ENCODE measurements at regions not wholly inside any gene's neighbourhood (a gene's known extent, or its start where the extent isn't known, plus 50 kb on each side); places are given as distances from the start of the nearest gene placed in this dataset.

- Histone ChIP-seq H3K4me1 (ENCODE audit: control insufficient read depth in 1 of 2, low read depth in 2 of 2) (no peaks in the 10 kb centered on the region), H3K36me3 (no peaks in the 10 kb centered on the region), H3K27ac (no peak overlapping the region), H3K9me3 (no peaks in the 10 kb centered on the region), H3K27me3 (replicated peaks; ENCODE audit: insufficient read depth) (no peaks in the 10 kb centered on the region), H3K4me3 (no peak overlapping the region)
- no peak for TF ChIP-seq CTCF (IDR thresholded peaks at IDR 0.05)
- DNase-seq (ENCODE audit: low spot score) (no peak), ATAC-seq (ENCODE audit: insufficient number of reproducible peaks, low FRiP score, low read depth) (no peak)
Measured at GRCh38 chr13:64311112-64311511, 2895.5 kb upstream of the PCDH20 start.

DNA sequence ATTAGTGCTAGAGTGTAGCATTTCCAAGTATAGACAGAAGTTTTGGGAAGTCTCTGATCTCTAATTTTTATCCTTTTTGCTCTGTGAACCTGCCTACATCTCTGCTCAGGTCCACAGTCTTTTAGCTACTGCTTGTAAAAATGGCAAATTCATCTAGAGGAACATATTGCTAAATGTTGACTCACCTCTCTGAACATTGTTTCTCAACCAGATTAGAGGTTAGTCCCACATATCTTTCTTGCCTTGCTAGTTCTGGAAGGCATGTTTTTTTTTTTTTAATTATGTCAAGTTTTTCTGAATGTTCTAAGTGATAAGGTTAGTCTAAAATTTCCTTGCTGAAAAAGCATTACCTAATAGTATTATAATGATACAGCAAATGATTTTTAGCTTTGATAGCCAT, 2889.6 kb upstream of the PCDH20 start:
- H3K27me3 ChIP-seq (replicated peaks; ENCODE audit: insufficient read depth), result no peaks in the 10 kb centered on the region
- no peaks in the 10 kb centered on the region for H3K4me1 ChIP-seq (ENCODE audit: control insufficient read depth in 1 of 2, low read depth in 2 of 2)
- ATAC-seq (ENCODE audit: insufficient number of reproducible peaks, low FRiP score, low read depth), result no peak
- H3K4me3 ChIP-seq, result no peak overlapping the region
- no peak for DNase-seq (ENCODE audit: low spot score)
- TF ChIP-seq CTCF (IDR thresholded peaks at IDR 0.05), result no peak
- H3K9me3 ChIP-seq, result no peaks in the 10 kb centered on the region
- no peaks in the 10 kb centered on the region for H3K36me3 ChIP-seq
- no peak overlapping the region for H3K27ac ChIP-seq

DNA sequence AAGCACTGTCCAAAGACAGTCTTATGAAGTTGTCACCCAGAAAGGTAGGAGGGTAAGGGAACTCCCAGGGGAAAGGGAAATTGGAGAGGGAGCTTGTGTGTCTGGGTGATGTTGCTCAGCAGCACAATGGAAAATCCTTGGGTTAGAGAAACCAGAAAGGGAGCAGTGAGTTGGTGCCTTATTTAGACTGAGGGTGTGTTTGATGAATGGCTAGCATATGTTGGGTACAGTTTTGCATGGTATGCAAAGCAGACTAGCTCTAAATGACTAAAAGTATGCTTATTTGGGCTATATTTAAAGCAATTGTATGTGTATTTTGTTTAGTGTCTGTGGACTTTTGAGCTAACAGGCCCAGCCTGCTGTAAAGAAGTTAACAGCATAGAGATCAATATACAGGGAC, 2884.6 kb upstream of the PCDH20 start:
- Histone ChIP-seq H3K36me3 (no peaks in the 10 kb centered on the region), H3K4me1 (ENCODE audit: control insufficient read depth in 1 of 2, low read depth in 2 of 2) (no peaks in the 10 kb centered on the region), H3K9me3 (no peaks in the 10 kb centered on the region), H3K27ac (no peak overlapping the region), H3K4me3 (no peak overlapping the region), H3K27me3 (replicated peaks; ENCODE audit: insufficient read depth) (no peaks in the 10 kb centered on the region)
- no peak for TF ChIP-seq CTCF (IDR thresholded peaks at IDR 0.05)
- ATAC-seq (ENCODE audit: insufficient number of reproducible peaks, low FRiP score, low read depth) (no peak), DNase-seq (ENCODE audit: low spot score) (no peak)

- TF ChIP-seq CTCF (IDR thresholded peaks at IDR 0.05), result no peak
- no peak for ATAC-seq (ENCODE audit: insufficient number of reproducible peaks, low FRiP score, low read depth)
- H3K36me3 ChIP-seq, result no peaks in the 10 kb centered on the region
- H3K4me3 ChIP-seq, result no peak overlapping the region
- H3K4me1 ChIP-seq (ENCODE audit: control insufficient read depth in 1 of 2, low read depth in 2 of 2), result no peaks in the 10 kb centered on the region
- no peak overlapping the region for H3K27ac ChIP-seq
- H3K9me3 ChIP-seq, result no peaks in the 10 kb centered on the region
- no peak for DNase-seq (ENCODE audit: low spot score)
- H3K27me3 ChIP-seq (replicated peaks; ENCODE audit: insufficient read depth), result no peaks in the 10 kb centered on the region
Measured at GRCh38 chr13:64293923-64294322, 2878.3 kb upstream of the PCDH20 start.

GRCh38 chr13:64289702-64290101, 2874.1 kb upstream of the PCDH20 start:
- no peaks in the 10 kb centered on the region for H3K36me3 ChIP-seq
- no peak for ATAC-seq (ENCODE audit: insufficient number of reproducible peaks, low FRiP score, low read depth)
- no peak for TF ChIP-seq CTCF (IDR thresholded peaks at IDR 0.05)

More at GRCh38 chr13:64289702-64290101, 2874.1 kb upstream of the PCDH20 start:
- no peaks in the 10 kb centered on the region for H3K9me3 ChIP-seq
- H3K27me3 ChIP-seq (replicated peaks; ENCODE audit: insufficient read depth), result no peaks in the 10 kb centered on the region
- H3K27ac ChIP-seq, result no peak overlapping the region
- no peak overlapping the region for H3K4me3 ChIP-seq
- no peaks in the 10 kb centered on the region for H3K4me1 ChIP-seq (ENCODE audit: control insufficient read depth in 1 of 2, low read depth in 2 of 2)
- DNase-seq (ENCODE audit: low spot score), result no peak
